ENCODE measurements at regions not wholly inside any gene's neighbourhood (a gene's known extent, or its start where the extent isn't known, plus 50 kb on each side); places are given as distances from the start of the nearest gene placed in this dataset.

GRCh38 chr6:71226151-71226550, 62.5 kb upstream of the OGFRL1 start:
- TF ChIP-seq POLR2A (IDR thresholded peaks at IDR 0.05): no peak
- TF ChIP-seq CTCF (IDR thresholded peaks at IDR 0.05): no peak

Measured in lower leg skin (tissue), 3 donors.